ENCODE measurements at regions not wholly inside any gene's neighbourhood (a gene's known extent, or its start where the extent isn't known, plus 50 kb on each side); places are given as distances from the start of the nearest gene placed in this dataset.

DNA sequence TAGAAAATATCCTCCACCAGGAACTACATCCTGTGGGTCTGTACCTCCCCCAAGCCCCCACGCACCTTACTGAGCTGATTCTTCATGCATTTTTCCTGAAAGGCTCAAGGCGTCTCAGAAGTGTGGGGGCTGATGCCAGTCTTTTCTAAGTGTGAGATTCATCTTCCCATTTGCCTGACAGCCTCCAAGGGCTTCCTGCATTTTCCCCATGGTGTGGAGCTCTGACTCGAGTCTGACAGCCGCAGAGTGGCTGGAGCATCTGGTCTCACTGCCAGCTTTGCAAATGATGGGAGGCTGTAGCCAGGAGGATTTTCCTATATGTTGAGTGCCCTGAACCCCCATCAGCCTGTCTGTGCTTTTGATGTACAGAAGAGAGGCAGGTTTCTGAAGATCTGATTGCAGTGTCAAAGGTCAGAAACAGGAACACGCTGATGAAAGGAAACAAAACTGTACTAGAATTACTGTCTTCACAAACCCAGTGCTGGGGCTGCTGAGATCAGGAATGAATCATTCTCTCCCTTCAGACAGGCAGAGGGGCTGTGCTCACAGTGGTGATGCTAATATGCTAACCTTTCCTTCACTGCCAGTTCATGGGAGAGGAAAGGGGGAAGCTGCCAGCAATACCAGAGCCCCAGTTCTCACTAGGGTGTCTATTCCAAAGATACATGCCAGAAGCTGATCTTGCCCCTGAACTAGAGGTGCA, 201.5 kb upstream of the C1orf174 start:
- TF ChIP-seq, protein P1, sequence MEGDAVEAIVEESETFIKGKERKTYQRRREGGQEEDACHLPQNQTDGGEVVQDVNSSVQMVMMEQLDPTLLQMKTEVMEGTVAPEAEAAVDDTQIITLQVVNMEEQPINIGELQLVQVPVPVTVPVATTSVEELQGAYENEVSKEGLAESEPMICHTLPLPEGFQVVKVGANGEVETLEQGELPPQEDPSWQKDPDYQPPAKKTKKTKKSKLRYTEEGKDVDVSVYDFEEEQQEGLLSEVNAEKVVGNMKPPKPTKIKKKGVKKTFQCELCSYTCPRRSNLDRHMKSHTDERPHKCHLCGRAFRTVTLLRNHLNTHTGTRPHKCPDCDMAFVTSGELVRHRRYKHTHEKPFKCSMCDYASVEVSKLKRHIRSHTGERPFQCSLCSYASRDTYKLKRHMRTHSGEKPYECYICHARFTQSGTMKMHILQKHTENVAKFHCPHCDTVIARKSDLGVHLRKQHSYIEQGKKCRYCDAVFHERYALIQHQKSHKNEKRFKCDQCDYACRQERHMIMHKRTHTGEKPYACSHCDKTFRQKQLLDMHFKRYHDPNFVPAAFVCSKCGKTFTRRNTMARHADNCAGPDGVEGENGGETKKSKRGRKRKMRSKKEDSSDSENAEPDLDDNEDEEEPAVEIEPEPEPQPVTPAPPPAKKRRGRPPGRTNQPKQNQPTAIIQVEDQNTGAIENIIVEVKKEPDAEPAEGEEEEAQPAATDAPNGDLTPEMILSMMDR (IDR thresholded peaks at IDR 0.05) = no peak
- TF ChIP-seq POLR2A (IDR thresholded peaks at IDR 0.05) = no peak

Data from right lobe of liver (tissue), 4 donors.